Liver (tissue), 3 donors: ENCODE measurements at regions not wholly inside any gene's neighbourhood (a gene's known extent, or its start where the extent isn't known, plus 50 kb on each side); places are given as distances from the start of the nearest gene placed in this dataset.

Experiments
- HNF4A ChIP-seq, 2 donors: conservative IDR thresholded peaks; 2 replicates each; pipeline ENCODE4 v1.6.1; 2016; ENCODE audit warnings: antibody characterized with exemption in 2 of 2, mild to moderate bottlenecking in 2 of 2
- SP1 ChIP-seq: IDR thresholded peaks from 2 replicates; pipeline ENCODE4 v1.6.1; 2018; ENCODE audit warnings: antibody characterized with exemption, mild to moderate bottlenecking
- YY1 ChIP-seq: IDR thresholded peaks from 2 replicates; pipeline ENCODE4 v1.6.1; 2016; ENCODE audit warnings: antibody characterized with exemption, mild to moderate bottlenecking
- TF ChIP-seq, protein P1 (sequence below): fragments of 150-350 bp; IDR thresholded peaks from 2 replicates; pipeline ENCODE4 v1.5.1; 2017; ENCODE audit warnings: improper control_type of control experiment, low read depth, low read length; ENCODE audit not compliant: missing input control
- donor health status: healthy.
- donor health status: healthy.

DNA sequence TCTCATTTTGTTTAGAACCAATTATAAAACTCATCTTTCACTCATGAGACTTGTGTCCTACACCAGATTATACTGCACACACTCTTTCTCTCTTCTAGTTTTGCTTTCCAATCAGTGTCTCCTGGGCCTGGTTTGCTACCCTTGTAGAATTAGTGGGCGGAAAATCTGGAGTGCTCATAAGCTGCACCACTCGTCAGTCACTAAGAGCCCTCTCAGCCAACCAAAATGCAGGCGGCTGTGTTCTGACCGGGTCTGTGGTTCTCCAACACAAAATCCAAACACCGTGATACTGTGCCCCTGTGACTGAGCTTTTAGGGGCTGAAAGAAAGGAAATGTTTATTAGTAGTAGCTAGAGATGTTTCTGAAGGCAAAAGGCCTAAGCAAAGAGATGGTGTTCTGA, 83.7 kb upstream of the OBI1 start:
- TF ChIP-seq, protein P1, sequence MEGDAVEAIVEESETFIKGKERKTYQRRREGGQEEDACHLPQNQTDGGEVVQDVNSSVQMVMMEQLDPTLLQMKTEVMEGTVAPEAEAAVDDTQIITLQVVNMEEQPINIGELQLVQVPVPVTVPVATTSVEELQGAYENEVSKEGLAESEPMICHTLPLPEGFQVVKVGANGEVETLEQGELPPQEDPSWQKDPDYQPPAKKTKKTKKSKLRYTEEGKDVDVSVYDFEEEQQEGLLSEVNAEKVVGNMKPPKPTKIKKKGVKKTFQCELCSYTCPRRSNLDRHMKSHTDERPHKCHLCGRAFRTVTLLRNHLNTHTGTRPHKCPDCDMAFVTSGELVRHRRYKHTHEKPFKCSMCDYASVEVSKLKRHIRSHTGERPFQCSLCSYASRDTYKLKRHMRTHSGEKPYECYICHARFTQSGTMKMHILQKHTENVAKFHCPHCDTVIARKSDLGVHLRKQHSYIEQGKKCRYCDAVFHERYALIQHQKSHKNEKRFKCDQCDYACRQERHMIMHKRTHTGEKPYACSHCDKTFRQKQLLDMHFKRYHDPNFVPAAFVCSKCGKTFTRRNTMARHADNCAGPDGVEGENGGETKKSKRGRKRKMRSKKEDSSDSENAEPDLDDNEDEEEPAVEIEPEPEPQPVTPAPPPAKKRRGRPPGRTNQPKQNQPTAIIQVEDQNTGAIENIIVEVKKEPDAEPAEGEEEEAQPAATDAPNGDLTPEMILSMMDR = no peak
- no peak for TF ChIP-seq YY1
- no peak for TF ChIP-seq HNF4A (conservative IDR thresholded peaks at IDR 0.05)
- TF ChIP-seq SP1 = no peak
